ENCODE measurements at regions not wholly inside any gene's neighbourhood (a gene's known extent, or its start where the extent isn't known, plus 50 kb on each side); places are given as distances from the start of the nearest gene placed in this dataset.

DNA sequence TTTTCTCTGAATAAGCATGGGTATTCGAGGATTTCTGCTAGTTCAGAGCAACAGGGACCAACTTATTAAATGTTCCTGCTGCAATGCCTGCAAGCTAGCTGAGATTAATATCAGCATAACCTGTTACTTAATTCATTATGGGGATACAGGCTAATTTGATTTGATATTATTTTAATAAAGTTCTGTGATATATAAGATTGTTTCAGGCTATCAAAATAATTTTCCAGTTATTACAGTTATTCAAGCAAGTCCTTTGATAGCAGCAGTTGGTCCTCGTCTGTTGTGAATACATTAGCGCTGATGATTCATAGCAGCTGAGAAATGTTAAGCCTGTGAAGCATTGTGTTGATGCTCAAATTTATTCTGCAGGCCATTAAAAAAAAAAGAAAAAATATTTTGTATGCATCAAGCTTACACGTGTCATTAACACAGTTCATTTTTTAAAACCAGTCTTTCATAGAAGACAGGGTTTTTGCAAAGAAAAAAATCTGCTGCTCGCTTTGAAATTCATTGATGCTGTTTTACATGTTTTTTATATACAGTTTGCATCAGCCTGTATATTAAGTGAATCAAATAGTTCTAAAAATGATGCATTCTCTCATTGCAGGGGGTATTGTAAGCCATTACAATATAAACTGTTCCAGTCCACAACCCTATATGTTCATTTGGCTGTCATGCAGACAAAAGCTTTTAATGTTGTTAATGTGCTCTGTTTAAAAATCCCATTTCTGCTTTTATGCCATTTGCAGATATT lies 482.5 kb downstream of the BCL11A start:
- WGBS, result 54% methylated on average over 5 of the region's 5 CpGs
- H3K4me3 ChIP-seq (ENCODE audit: low read length), result no peak overlapping the region
- intact Hi-C loops (cut with DNase I), result no loop called here

DNA sequence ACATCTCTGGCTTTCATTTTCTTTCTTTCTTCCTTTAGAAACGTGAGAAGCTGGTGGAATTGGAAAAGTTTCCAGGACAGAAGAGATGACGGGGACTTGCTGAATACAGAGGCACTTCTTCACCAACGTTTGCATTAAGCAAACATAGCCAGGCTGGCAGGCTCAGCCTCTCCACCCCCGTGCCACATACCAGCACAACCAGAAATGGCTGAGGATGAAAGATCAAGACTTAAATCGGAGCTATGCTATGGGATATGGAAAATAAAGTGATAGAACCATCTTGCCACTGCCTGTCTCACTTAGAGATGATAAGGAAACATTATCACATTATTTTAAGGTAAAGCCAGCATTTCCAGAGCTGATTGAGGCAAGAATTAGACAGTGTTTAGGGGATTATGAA lies 483.3 kb downstream of the BCL11A start:
- WGBS, result 41% methylated on average over 5 of the region's 5 CpGs
- ATAC-seq (no peak), DNase-seq (no peak)
- no peaks in the 10 kb centered on the region for H3K4me1 ChIP-seq (ENCODE audit: control insufficient read depth, insufficient read depth, low read length)
- H3K9me3 ChIP-seq (ENCODE audit: control insufficient read depth, low read length), result no peaks in the 10 kb centered on the region
- H3K27ac ChIP-seq (ENCODE audit: low read length), result no peak overlapping the region
- no peak overlapping the region for H3K4me3 ChIP-seq (ENCODE audit: low read length)
- no peaks in the 10 kb centered on the region for H3K27me3 ChIP-seq (ENCODE audit: control insufficient read depth, insufficient read depth)
- intact Hi-C loops (cut with DNase I), result no loop called here

More for the DNA sequence above, 482.5 kb downstream of the BCL11A start:
- H3K27ac ChIP-seq (ENCODE audit: low read length), result no peak overlapping the region
- H3K9me3 ChIP-seq (ENCODE audit: control insufficient read depth, low read length), result no peaks in the 10 kb centered on the region
- no peaks in the 10 kb centered on the region for H3K27me3 ChIP-seq (ENCODE audit: control insufficient read depth, insufficient read depth)
- H3K4me1 ChIP-seq (ENCODE audit: control insufficient read depth, insufficient read depth, low read length), result no peaks in the 10 kb centered on the region
- no peak for ATAC-seq
- DNase-seq, result no peak

DNA sequence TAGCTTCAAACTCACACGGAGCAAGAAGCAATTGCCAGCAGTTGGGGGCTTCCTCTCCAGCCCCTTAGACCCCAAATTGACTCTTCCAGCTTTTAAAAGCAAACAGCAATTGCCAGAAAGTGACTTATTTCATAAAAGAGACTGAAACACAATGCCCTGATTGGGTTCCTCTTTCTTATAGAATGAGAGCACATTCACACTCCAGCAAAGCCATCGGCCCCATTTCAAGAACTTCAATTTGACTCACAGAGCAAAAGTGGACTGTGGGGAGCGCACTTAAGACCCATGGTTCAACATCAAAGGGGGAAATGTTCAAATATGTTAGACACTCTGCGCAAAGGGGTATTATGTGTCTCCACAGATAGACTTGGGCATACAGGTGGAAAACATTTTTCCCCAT lies 484.7 kb downstream of the BCL11A start:
- Histone ChIP-seq H3K9me3 (ENCODE audit: control insufficient read depth, low read length) (no peaks in the 10 kb centered on the region), H3K4me1 (ENCODE audit: control insufficient read depth, insufficient read depth, low read length) (peaks cover 3% of the 10 kb centered on the region), H3K4me3 (ENCODE audit: low read length) (no peak overlapping the region), H3K27ac (ENCODE audit: low read length) (no peak overlapping the region), H3K27me3 (ENCODE audit: control insufficient read depth, insufficient read depth) (no peaks in the 10 kb centered on the region)
- ATAC-seq, result no peak
- 75% methylated on average over 4 of the region's 4 CpGs for WGBS
- DNase-seq, result no peak
- intact Hi-C loops (cut with DNase I), result no loop called here

DNA sequence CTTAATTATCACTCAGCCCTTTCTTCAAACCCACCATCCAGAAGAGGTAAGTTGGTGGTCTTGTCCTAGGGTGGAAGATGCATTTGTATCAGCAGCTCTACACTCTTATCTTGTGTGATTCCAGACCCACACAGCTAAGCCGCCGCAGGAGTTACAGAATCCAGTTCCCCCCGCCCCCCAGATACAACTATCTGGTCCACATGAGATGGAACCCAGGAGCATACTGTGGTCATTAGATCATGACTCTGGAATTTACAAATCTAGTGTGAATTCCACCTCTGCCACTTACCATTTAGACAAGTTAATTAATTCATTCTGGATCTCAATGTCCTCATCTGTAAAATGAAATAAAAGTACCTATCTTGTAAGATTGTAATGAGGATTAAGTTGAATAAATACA lies 486.4 kb downstream of the BCL11A start:
- DNase-seq (no peak), ATAC-seq (no peak)
- H3K4me3 ChIP-seq (ENCODE audit: low read length), result no peak overlapping the region
- 42% methylated on average over 3 of the region's 3 CpGs for WGBS
- H3K27me3 ChIP-seq (ENCODE audit: control insufficient read depth, insufficient read depth), result no peaks in the 10 kb centered on the region
- peaks cover 3% of the 10 kb centered on the region for H3K4me1 ChIP-seq (ENCODE audit: control insufficient read depth, insufficient read depth, low read length)
- H3K27ac ChIP-seq (ENCODE audit: low read length), result no peak overlapping the region
- H3K9me3 ChIP-seq (ENCODE audit: control insufficient read depth, low read length), result no peaks in the 10 kb centered on the region
- intact Hi-C loops (cut with DNase I), result no loop called here

DNA sequence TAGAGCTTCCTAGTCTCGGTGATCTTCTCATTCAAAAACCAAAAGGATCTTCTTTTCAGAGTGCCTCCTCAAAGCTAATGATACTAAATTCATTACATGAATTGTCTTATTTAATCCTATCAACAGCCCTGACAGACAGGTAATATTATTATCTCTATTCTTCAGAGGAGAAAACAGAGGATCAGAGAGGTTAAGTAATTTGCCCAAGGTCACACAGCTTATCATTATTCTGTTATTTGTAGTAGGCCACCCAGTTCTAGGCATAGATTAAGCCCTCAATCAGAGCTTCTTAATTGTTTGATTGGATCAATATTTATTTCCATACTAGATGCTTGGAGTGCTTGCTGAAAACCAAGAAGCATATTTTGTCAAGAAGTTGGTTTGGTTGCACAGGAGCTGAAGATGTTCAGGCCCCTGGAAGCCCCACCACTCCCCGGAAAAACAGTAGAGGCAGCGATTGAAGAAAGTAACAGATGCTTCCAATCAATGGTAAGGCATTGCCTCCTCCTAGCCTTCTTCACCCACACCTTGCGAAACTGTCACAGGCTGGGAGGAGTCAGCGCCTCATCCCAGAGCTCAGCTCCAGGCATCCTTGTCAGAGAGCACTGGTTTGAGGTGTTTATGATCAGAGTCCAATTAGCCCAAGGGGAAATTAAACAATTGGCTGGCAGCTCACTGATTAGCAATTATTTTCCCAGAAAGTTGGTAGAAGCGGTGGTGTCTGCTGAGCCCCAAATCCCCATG lies 487.2 kb downstream of the BCL11A start:
- no peak for ATAC-seq
- no peaks in the 10 kb centered on the region for H3K27me3 ChIP-seq (ENCODE audit: control insufficient read depth, insufficient read depth)
- no peaks in the 10 kb centered on the region for H3K9me3 ChIP-seq (ENCODE audit: control insufficient read depth, low read length)
- 84% methylated on average over 6 of the region's 6 CpGs for WGBS
- H3K4me1 ChIP-seq (ENCODE audit: control insufficient read depth, insufficient read depth, low read length), result peaks cover 3% of the 10 kb centered on the region
- no peak overlapping the region for H3K27ac ChIP-seq (ENCODE audit: low read length)
- intact Hi-C loops (cut with DNase I), result no loop called here
- DNase-seq, result no peak
- H3K4me3 ChIP-seq (ENCODE audit: low read length), result no peak overlapping the region

DNA sequence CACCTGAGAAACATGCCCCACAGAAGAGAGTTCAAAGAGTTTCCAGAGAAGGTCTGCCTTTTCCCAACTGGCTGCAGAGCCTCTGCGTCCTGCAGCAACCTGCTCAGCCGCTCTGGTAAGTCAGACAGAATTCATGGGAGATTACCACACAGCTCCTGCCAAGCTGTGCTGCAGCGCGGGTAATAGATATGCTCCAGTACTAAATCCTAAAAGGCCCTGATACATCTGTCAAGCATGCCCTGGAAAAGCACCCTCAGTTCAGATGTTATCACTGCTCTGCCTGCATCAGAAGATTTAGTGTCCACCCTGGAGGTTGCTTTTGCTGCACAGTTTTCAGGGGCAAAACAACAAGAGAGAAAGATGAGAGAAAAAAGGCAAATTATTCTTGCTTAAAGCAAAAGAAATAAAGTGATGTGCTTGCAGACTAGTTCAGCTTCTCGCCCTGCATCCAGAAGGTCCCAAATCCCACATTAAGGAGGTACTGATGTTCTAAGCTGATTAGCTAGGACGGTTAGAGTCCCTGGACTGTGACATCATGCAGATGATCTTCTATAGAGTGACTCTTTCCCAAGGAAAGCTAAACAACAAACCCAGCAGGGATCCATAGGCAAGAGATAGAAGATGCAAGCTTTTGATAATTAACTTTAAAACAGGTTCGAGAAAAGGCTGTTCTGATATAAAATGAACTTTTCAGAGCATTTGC lies 488.6 kb downstream of the BCL11A start:
- Histone ChIP-seq H3K4me3 (ENCODE audit: low read length) (no peak overlapping the region), H3K27ac (ENCODE audit: low read length) (no peak overlapping the region), H3K4me1 (ENCODE audit: control insufficient read depth, insufficient read depth, low read length) (peaks cover 3% of the 10 kb centered on the region), H3K9me3 (ENCODE audit: control insufficient read depth, low read length) (no peaks in the 10 kb centered on the region), H3K27me3 (ENCODE audit: control insufficient read depth, insufficient read depth) (no peaks in the 10 kb centered on the region)
- ATAC-seq (no peak), DNase-seq (no peak)
- WGBS, result 33% methylated on average over 7 of the region's 7 CpGs
- intact Hi-C loops (cut with DNase I), result no loop called here

DNA sequence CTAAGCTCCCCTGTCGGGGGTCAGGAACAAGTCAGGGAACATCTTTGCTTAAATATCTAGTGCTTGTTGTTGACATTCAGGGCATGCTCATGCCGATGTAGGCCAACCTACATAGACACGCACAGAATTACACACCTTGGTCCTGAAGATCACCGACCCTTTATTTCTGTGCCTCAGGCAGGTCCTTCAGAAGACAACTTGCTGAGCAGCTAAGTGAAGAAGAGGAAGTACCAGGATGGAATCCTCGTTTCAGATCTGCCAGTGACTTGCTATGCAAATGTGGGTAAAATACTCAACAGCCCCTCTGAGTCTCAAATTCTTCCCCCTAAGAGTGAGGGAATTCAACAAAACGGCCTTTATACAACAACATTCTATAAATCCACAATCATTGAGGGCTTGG lies 494.7 kb downstream of the BCL11A start:
- DNase-seq (no peak), ATAC-seq (no peak)
- Histone ChIP-seq H3K27ac (ENCODE audit: low read length) (no peak overlapping the region), H3K4me3 (ENCODE audit: low read length) (no peak overlapping the region), H3K9me3 (ENCODE audit: control insufficient read depth, low read length) (no peaks in the 10 kb centered on the region), H3K27me3 (ENCODE audit: control insufficient read depth, insufficient read depth) (no peaks in the 10 kb centered on the region), H3K4me1 (ENCODE audit: control insufficient read depth, insufficient read depth, low read length) (peaks cover 2% of the 10 kb centered on the region)
- 83% methylated on average over 6 of the region's 6 CpGs for WGBS
- intact Hi-C loops (cut with DNase I), result no loop called here

DNA sequence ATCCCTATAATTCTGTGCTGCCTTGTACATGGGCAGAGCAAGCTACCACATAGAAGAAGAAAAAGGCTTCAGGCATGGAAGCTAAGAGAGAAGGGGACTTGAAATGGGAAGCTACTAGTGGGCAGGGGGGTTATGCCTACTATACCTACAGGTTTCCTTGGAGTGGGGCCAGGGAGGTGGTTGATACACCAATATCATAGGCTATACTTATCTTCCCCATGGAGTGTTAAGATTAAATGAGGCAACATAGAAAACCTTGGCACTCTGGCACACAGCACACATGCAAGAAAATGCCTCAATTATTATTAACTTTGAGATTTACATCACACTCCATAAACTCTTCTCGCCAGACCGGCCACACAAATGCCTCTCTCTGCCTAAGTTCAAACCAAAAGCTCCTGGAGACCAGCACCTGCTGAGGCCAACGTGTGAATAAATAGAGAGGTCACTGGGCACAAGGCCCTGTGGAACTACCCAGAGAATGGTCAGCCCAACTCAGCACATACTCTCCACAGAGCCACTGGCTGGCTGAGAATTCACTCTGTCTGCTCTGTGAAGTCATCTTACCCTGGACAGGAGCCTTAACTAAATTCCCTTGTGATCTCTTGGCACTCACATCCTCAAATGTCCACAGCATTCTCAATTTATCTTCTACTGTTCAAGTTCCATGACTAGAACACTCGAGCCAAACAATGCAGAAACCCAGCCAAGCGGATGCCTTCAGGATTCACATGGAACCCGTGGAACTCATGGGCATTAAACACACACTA lies 498.7 kb downstream of the BCL11A start:
- H3K4me1 ChIP-seq (ENCODE audit: control insufficient read depth, insufficient read depth, low read length), result peaks cover 2% of the 10 kb centered on the region
- no peaks in the 10 kb centered on the region for H3K9me3 ChIP-seq (ENCODE audit: control insufficient read depth, low read length)
- no peak overlapping the region for H3K4me3 ChIP-seq (ENCODE audit: low read length)
- intact Hi-C loops (cut with DNase I), result no loop called here
- ATAC-seq (peak; percentile 93 to 94), DNase-seq (peak; percentile 19 to 69 (median 62))
- H3K27me3 ChIP-seq (ENCODE audit: control insufficient read depth, insufficient read depth), result no peaks in the 10 kb centered on the region
- peak overlapping the region; percentile 54 for H3K27ac ChIP-seq (ENCODE audit: low read length)
- 32% methylated on average over 6 of the region's 6 CpGs for WGBS

DNA sequence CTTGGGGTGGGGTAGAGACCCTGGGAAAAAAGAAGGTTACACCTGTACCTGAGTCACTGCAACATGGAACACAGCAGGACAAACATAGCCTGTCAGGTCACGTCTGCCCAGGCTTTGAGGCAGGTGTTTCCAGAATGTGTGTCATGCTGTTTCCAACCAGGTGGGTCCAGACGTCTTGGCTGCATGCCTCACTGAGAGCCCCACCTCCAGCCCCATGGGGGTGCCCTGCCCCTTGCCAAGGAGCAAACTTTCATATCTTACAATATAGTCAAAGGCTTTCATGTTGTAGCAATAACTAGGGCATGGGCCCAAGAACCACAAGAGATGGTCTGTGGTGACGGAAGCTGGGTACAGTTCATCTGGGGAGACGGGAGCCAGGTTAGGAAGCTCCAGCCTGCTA lies 499.7 kb downstream of the BCL11A start:
- no peak overlapping the region for H3K27ac ChIP-seq (ENCODE audit: low read length)
- intact Hi-C loops (cut with DNase I), result no loop called here
- no peaks in the 10 kb centered on the region for H3K27me3 ChIP-seq (ENCODE audit: control insufficient read depth, insufficient read depth)
- WGBS, result 75% methylated on average over 4 of the region's 4 CpGs
- ATAC-seq (no peak), DNase-seq (no peak)
- H3K9me3 ChIP-seq (ENCODE audit: control insufficient read depth, low read length), result no peaks in the 10 kb centered on the region
- H3K4me1 ChIP-seq (ENCODE audit: control insufficient read depth, insufficient read depth, low read length), result peaks cover 2% of the 10 kb centered on the region
- H3K4me3 ChIP-seq (ENCODE audit: low read length), result no peak overlapping the region

DNA sequence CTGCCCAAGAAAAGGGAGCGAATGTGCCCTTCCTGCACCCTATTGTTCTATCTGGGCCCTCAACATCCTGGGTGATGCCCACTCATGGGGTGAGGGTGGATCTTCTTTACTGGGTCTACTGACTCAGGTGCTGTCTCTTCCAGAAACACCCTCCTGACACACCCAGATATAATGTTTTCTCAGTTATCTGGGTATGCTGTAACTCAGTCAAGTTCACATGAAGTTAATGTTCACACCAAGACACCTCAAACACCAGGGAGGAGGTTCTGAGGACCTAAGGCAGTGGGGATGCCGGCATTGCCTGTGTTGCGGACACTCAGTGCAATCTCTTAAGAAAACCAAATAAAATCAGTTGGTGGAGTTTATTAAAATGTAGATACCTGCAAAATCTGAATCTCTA lies 500.9 kb downstream of the BCL11A start:
- intact Hi-C loops (cut with DNase I), result no loop called here
- WGBS, result 90% methylated on average over 3 of the region's 3 CpGs
- Histone ChIP-seq H3K9me3 (ENCODE audit: control insufficient read depth, low read length) (no peaks in the 10 kb centered on the region), H3K4me3 (ENCODE audit: low read length) (no peak overlapping the region), H3K27me3 (ENCODE audit: control insufficient read depth, insufficient read depth) (no peaks in the 10 kb centered on the region), H3K27ac (ENCODE audit: low read length) (no peak overlapping the region), H3K4me1 (ENCODE audit: control insufficient read depth, insufficient read depth, low read length) (peaks cover 4% of the 10 kb centered on the region)
- DNase-seq (no peak), ATAC-seq (no peak)
